Daoy (cell line): ENCODE measurements at regions not wholly inside any gene's neighbourhood (a gene's known extent, or its start where the extent isn't known, plus 50 kb on each side); places are given as distances from the start of the nearest gene placed in this dataset.

Experiments used
- DNase-seq: peaks from one replicate; pipeline ENCODE4 v3.0.0-alpha.2; 2015; ENCODE audit warnings: low read depth

GRCh38 chr9:7394002-7394774, 405.4 kb downstream of the DMAC1 start:
- DNase-seq = no peak

GRCh38 chr9:7392148-7392547, 407.4 kb downstream of the DMAC1 start:
- no peak for DNase-seq

GRCh38 chr9:7388755-7389154, 410.8 kb downstream of the DMAC1 start:
- DNase-seq = no peak

- no peak for DNase-seq
Observed at GRCh38 chr9:7387840-7388239, 411.7 kb downstream of the DMAC1 start.

GRCh38 chr9:7382304-7382703, 417.3 kb downstream of the DMAC1 start:
- DNase-seq = no peak

- DNase-seq = no peak
Observed at GRCh38 chr9:7377489-7377888, 422.1 kb downstream of the DMAC1 start.

- no peak for DNase-seq
Observed at GRCh38 chr9:7376833-7377232, 422.7 kb downstream of the DMAC1 start.

- DNase-seq = no peak
Observed at GRCh38 chr9:7376213-7376612, 423.4 kb downstream of the DMAC1 start.

- no peak for DNase-seq
Observed at GRCh38 chr9:7375013-7375511, 424.5 kb downstream of the DMAC1 start.

- DNase-seq = no peak
Observed at GRCh38 chr9:7370988-7371387, 428.6 kb downstream of the DMAC1 start.

GRCh38 chr9:7370381-7370780, 429.2 kb downstream of the DMAC1 start:
- DNase-seq = no peak

- DNase-seq = no peak
Observed at GRCh38 chr9:7369384-7369821, 430.2 kb downstream of the DMAC1 start.

- no peak for DNase-seq
Observed at GRCh38 chr9:7368410-7369292, 430.9 kb downstream of the DMAC1 start.

- no peak for DNase-seq
Observed at GRCh38 chr9:7367726-7368125, 431.9 kb downstream of the DMAC1 start.

GRCh38 chr9:7366121-7366520, 433.5 kb downstream of the DMAC1 start:
- no peak for DNase-seq

GRCh38 chr9:7363777-7364477, 435.7 kb downstream of the DMAC1 start:
- DNase-seq = no peak

- DNase-seq = no peak
Observed at GRCh38 chr9:7360513-7360912, 439.1 kb downstream of the DMAC1 start.

- DNase-seq = no peak
Observed at GRCh38 chr9:7358876-7359275, 440.7 kb downstream of the DMAC1 start.

- DNase-seq = no peak
Observed at GRCh38 chr9:7354704-7355103, 444.9 kb downstream of the DMAC1 start.

GRCh38 chr9:7348692-7349091, 450.9 kb downstream of the DMAC1 start:
- no peak for DNase-seq

- no peak for DNase-seq
Observed at GRCh38 chr9:7347556-7347955, 452.0 kb downstream of the DMAC1 start.

GRCh38 chr9:7346144-7346543, 453.4 kb downstream of the DMAC1 start:
- DNase-seq = no peak
